SHP77 (cell line): ENCODE measurements at regions not wholly inside any gene's neighbourhood (a gene's known extent, or its start where the extent isn't known, plus 50 kb on each side); places are given as distances from the start of the nearest gene placed in this dataset.

Experiments
- DNase-seq, 2 experiments: peaks; one replicate each; lab custom pipeline; 2025; lab: John Stamatoyannopoulos, UW

GRCh38 chr20:20992686-20993360, 113.3 kb downstream of the LINC00237 start:
- no peak for DNase-seq

GRCh38 chr20:20992277-20992676, 113.9 kb downstream of the LINC00237 start:
- no peak for DNase-seq

- no peak for DNase-seq
Observed at GRCh38 chr20:20989081-20989480, 117.1 kb downstream of the LINC00237 start.

- DNase-seq: no peak
Observed at GRCh38 chr20:20979934-20980333, 126.2 kb downstream of the LINC00237 start.

GRCh38 chr20:20977786-20978185, 128.4 kb downstream of the LINC00237 start:
- DNase-seq: no peak

GRCh38 chr20:20972490-20972889, 133.7 kb downstream of the LINC00237 start:
- no peak for DNase-seq

GRCh38 chr20:20971810-20972209, 134.3 kb downstream of the LINC00237 start:
- DNase-seq: no peak

GRCh38 chr20:20970841-20971240, 135.3 kb downstream of the LINC00237 start:
- DNase-seq: no peak

GRCh38 chr20:20969701-20970280, 136.4 kb downstream of the LINC00237 start:
- DNase-seq: no peak

- no peak for DNase-seq
Observed at GRCh38 chr20:20967564-20968184, 138.5 kb downstream of the LINC00237 start.

GRCh38 chr20:20966171-20966570, 140.0 kb downstream of the LINC00237 start:
- no peak for DNase-seq

GRCh38 chr20:20959031-20959755, 147.0 kb downstream of the LINC00237 start:
- no peak for DNase-seq

- DNase-seq: no peak
Observed at GRCh38 chr20:20956513-20956931, 149.6 kb downstream of the LINC00237 start.

- DNase-seq: no peak
Observed at GRCh38 chr20:20955892-20956291, 150.3 kb downstream of the LINC00237 start.

- no peak for DNase-seq
Observed at GRCh38 chr20:20953738-20954618, 152.2 kb downstream of the LINC00237 start.

- DNase-seq: no peak
Observed at GRCh38 chr20:20950620-20951019, 155.5 kb downstream of the LINC00237 start.

GRCh38 chr20:20946122-20946759, 159.9 kb downstream of the LINC00237 start:
- no peak for DNase-seq

- DNase-seq: no peak
Observed at GRCh38 chr20:20941468-20941889, 164.7 kb downstream of the LINC00237 start.

- no peak for DNase-seq
Observed at GRCh38 chr20:20939006-20939405, 167.2 kb downstream of the LINC00237 start.

- DNase-seq: no peak
Observed at GRCh38 chr20:20938599-20938998, 167.6 kb downstream of the LINC00237 start.

- no peak for DNase-seq
Observed at GRCh38 chr20:20938131-20938530, 168.0 kb downstream of the LINC00237 start.
